ENCODE measurements at regions not wholly inside any gene's neighbourhood (a gene's known extent, or its start where the extent isn't known, plus 50 kb on each side); places are given as distances from the start of the nearest gene placed in this dataset.

GRCh38 chr19:29375429-29376119 lies 150.2 kb upstream of the VSTM2B start:
- DNase-seq, result no peak

GRCh38 chr19:29376855-29377354 lies 148.9 kb upstream of the VSTM2B start:
- DNase-seq, result peak in 1 of 2 experiments; percentile 6

- no peak for DNase-seq
Measured at GRCh38 chr19:29378126-29378525, 147.7 kb upstream of the VSTM2B start.

- no peak for DNase-seq
Measured at GRCh38 chr19:29378543-29379080, 147.2 kb upstream of the VSTM2B start.

- no peak for DNase-seq
Measured at GRCh38 chr19:29379257-29380021, 146.4 kb upstream of the VSTM2B start.

DNA sequence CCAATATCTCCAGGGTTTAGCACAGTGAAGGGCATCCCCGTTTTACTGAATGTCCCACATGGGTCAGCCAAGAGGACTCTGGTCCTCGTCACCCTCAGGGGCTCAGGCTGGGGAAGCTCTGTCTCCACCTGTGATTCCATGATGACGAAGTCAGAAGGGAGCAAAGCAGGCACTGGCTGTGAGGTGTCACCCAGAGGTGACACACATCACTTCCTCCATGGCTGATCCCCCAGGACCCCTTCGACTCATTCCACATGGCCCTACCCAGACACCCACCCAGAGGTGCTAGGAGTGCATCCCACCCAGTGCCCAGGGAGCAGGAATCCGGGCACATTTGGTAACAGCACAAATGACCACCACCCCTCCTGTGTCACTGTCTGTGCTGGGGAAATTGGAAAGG lies 145.2 kb upstream of the VSTM2B start:
- no peak for DNase-seq

- no peak for DNase-seq
Measured at GRCh38 chr19:29381353-29382203, 144.2 kb upstream of the VSTM2B start.

DNA sequence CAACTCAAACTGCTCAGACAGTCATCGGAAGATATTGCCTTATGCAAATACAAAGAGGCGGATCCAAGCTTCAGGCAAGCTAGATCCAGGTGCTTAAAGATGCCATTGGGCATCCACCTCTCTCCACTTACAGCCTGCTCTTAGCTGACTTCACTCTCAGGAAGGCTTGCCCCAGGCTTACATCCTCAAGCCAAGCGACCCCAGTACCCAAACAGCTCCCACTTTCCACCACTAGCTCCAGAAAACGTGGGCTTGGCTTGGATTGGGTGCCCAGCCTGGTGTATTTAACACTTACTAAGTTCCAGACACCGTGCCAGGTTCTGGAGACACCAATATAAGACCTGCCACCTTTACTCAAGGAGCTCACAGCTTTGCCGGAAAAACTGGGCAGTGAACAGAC lies 142.1 kb upstream of the VSTM2B start:
- DNase-seq, result no peak

DNA sequence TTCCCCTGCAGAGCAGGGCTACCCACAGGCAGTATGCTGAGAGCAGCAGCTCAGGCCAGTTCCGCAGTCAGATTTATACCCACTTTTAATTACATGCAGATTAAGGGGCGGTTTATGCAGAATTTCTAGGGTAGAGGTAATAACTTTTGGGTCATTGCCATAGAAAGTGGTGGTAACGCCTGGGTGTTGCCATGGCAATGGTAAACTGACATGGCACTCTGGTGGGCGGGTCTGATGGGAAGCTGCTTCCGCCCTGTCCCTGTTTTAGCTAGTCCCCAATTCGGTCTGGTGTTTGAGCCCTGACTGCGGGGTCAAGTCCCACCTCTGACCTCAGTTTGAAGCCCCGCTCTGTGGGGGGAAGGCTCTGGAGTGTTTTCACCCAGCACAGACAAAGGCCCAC lies 141.1 kb upstream of the VSTM2B start:
- no peak for DNase-seq

- DNase-seq, result no peak
Measured at GRCh38 chr19:29385191-29385795, 140.5 kb upstream of the VSTM2B start.

DNA sequence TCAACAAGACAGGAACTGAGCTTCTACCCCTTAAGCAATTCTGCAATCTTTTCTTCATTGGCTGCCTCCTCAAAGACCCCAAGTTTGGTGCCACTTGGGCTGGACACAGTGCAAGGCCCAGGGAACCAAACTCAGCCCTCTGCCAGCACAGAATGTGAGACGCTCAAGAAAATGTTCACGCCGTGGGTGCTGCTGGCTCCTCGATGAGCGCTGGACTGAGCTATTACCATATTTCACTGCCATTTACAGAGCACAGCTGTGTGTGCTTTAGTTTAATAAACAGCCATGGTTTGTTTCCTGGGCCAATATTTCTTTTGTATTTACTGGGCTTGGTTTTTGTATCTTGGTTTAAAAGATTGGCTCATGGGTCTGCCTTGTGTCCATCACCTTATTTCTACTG lies 138.8 kb upstream of the VSTM2B start:
- DNase-seq, result no peak

DNA sequence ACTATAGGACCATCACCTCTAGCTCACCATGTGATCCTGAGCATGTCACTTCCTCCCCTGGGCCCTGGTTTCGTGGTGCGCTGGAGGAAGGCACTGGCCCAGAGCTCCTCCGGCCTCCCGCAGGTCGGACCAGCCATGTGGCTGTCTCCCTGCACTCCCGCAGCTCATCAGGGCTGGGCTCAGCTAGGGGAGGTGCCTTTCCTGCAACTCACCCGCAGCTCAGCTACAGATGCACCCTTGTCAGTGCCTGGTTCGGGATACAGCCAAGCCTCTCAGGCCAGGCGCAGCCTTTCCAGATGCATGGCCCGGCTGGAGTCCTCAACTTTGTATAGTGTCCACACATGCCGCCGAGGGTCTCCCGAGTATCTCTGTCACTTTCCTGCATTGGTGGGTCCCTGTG lies 138.2 kb upstream of the VSTM2B start:
- no peak for DNase-seq

DNA sequence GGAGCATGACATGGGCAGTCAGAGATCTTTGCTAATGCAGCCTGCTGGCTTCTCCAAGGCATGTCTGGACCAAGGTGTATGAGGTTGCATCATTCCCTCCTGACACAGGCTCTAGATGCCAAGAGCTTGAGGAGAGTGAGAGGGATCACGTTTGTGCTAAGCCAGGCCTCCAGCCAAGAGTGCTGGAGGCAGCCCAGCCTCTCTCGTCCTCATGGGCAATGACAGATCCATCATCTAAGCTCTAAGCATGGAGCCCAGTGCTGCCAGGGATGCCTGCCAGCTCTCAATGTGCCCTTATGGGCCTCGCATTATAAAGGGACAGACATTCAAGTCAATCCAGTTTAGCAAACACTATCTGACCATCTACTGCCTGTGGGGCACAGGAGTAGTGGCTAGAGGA lies 136.3 kb upstream of the VSTM2B start:
- DNase-seq, result no peak

GRCh38 chr19:29390742-29391141 lies 135.1 kb upstream of the VSTM2B start:
- DNase-seq, result no peak

GRCh38 chr19:29393915-29394460 lies 131.8 kb upstream of the VSTM2B start:
- DNase-seq, result no peak

- DNase-seq, result no peak
Measured at GRCh38 chr19:29395111-29395733, 130.6 kb upstream of the VSTM2B start.

GRCh38 chr19:29395734-29396414 lies 129.9 kb upstream of the VSTM2B start:
- no peak for DNase-seq

- no peak for DNase-seq
Measured at GRCh38 chr19:29396925-29397324, 128.9 kb upstream of the VSTM2B start.

GRCh38 chr19:29397748-29398147 lies 128.0 kb upstream of the VSTM2B start:
- no peak for DNase-seq

DNA sequence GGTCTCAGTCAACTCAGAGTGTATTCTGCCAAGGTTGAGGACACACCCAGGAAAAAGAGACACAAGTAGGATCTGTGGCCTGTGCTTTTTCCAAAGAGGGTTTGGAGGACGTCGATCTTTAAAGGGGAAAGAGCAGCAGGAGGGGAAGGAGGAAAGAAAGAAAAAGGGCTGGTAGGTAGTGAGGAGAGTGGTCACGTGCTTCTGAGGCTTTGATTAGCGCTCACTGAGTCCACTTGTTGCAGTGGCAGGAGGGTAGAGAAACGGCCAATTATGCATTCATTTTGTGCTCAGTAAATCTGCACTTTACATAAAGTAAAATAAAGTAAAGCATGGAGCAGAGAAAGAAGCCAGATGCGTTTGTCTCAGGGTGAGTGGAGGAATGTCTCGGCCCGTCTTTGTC lies 126.0 kb upstream of the VSTM2B start:
- DNase-seq, result no peak
